IMR-90 (cell line): ENCODE measurements at regions not wholly inside any gene's neighbourhood (a gene's known extent, or its start where the extent isn't known, plus 50 kb on each side); places are given as distances from the start of the nearest gene placed in this dataset.
A peak's percentile ranks its signal among the peaks of the same experiment; 100 is the strongest.

Experiments
- ATAC-seq: fragments of 200-7000 bp; cut with Tn5 transposase; 2 replicates; pipeline ENCODE4 v1.9.1; 2020; ENCODE audit warnings: low read depth, mild to moderate bottlenecking, moderate library complexity
- BruUV-seq: library from RNA; stranded (reverse); fragments of 400-500 nt; replicated peaks from 2 replicates; lab custom pipeline; 2021; lab: Mats Ljungman, UMichigan
- CTCF ChIA-PET: fragments of 300-600 bp; formaldehyde crosslinking; extraction: SDS; loops from one replicate; lab custom pipeline; 2021; ENCODE audit warnings: antibody characterized with exemption; lab: Yijun Ruan, JAX
- POLR2A ChIA-PET: fragments of 300-600 bp; sonication (Branson Sonifier 250); formaldehyde crosslinking; loops from one replicate; lab custom pipeline; 2022; ENCODE audit warnings: antibody characterized with exemption; ENCODE audit not compliant: unreplicated experiment; lab: Charles Lee
- DNase-seq: peaks from one replicate; pipeline ENCODE4 v3.0.0; 2013
- H2AFZ ChIP-seq: replicated peaks from 2 replicates; pipeline ENCODE3; 2013; ENCODE audit warnings: low read length, mild to moderate bottlenecking; ENCODE audit not compliant: poor library complexity
- H2AK5ac ChIP-seq: 2 replicates; pipeline ENCODE4 v1.6.1; 2013; ENCODE audit warnings: low read depth, low read length, inconsistent platforms
- H2AK9ac ChIP-seq: replicated peaks from 2 replicates; pipeline ENCODE3; 2013; ENCODE audit warnings: mild to moderate bottlenecking, low read depth, low read length, moderate library complexity; ENCODE audit not compliant: poor library complexity
- H2BK120ac ChIP-seq: 2 replicates; pipeline ENCODE4 v1.6.1; 2013; ENCODE audit warnings: low read depth, low read length, inconsistent platforms
- H2BK15ac ChIP-seq: 3 replicates; pipeline ENCODE4 v1.6.1; 2013; ENCODE audit warnings: low read depth, low read length, inconsistent platforms
- H2BK20ac ChIP-seq: 2 replicates; pipeline ENCODE4 v1.6.1; 2013; ENCODE audit warnings: low read depth, mild to moderate bottlenecking, inconsistent platforms, low read length, moderate library complexity
- H2BK5ac ChIP-seq: 2 replicates; pipeline ENCODE4 v1.6.1; 2013; ENCODE audit warnings: mild to moderate bottlenecking, low read depth, low read length, inconsistent platforms; ENCODE audit not compliant: poor library complexity, severe bottlenecking
- H3K14ac ChIP-seq: replicated peaks from 2 replicates; pipeline ENCODE4 v1.6.1; 2013; ENCODE audit warnings: low read depth, low read length, inconsistent platforms
- H3K18ac ChIP-seq: 2 replicates; pipeline ENCODE4 v1.6.1; 2013; ENCODE audit warnings: low read depth, low read length, control low read depth
- H3K23ac ChIP-seq: 2 replicates; pipeline ENCODE4 v1.6.1; 2013; ENCODE audit warnings: low read depth, low read length, inconsistent platforms
- H3K27ac ChIP-seq: 2 replicates; pipeline ENCODE4 v1.5.1; 2013; ENCODE audit warnings: mild to moderate bottlenecking, control low read depth, low read length; ENCODE audit not compliant: insufficient read depth
- H3K27me3 ChIP-seq: 2 replicates; pipeline ENCODE4 v1.6.1; 2013; ENCODE audit warnings: low read length; ENCODE audit not compliant: control insufficient read depth, insufficient read depth
- H3K36me3 ChIP-seq: 2 replicates; pipeline ENCODE4 v1.6.1; 2013; ENCODE audit warnings: low read length, mixed read lengths; ENCODE audit not compliant: control insufficient read depth, insufficient read depth
- H3K4ac ChIP-seq: 2 replicates; pipeline ENCODE4 v1.6.1; 2013; ENCODE audit warnings: low read depth, low read length, inconsistent platforms
- H3K4me1 ChIP-seq: 2 replicates; pipeline ENCODE4 v1.6.1; 2013; ENCODE audit warnings: low read length, mixed read lengths; ENCODE audit not compliant: control insufficient read depth, insufficient read depth
- H3K4me2 ChIP-seq: 2 replicates; pipeline ENCODE4 v1.6.1; 2013; ENCODE audit warnings: low read depth, mild to moderate bottlenecking, control low read depth, low read length, moderate library complexity
- H3K4me3 ChIP-seq: 2 replicates; pipeline ENCODE4 v1.5.1; 2013; ENCODE audit warnings: low read depth, mild to moderate bottlenecking, control low read depth, low read length, moderate library complexity; ENCODE audit not compliant: insufficient read depth
- H3K56ac ChIP-seq: 2 replicates; pipeline ENCODE4 v1.6.1; 2013; ENCODE audit warnings: low read length, inconsistent platforms; ENCODE audit not compliant: insufficient read depth; ENCODE audit errors: extremely low read depth
- H3K79me1 ChIP-seq, 2 experiments: 2 replicates each; pipeline ENCODE4 v1.6.1; 2013; ENCODE audit warnings: low read length in 2 of 2, inconsistent platforms in 1 of 2, low read depth in 1 of 2
- H3K9ac ChIP-seq: 2 replicates; pipeline ENCODE4 v1.6.1; 2013; ENCODE audit warnings: low read depth, low read length, control low read depth
- H3K9me1 ChIP-seq: 2 replicates; pipeline ENCODE4 v1.6.1; 2013; ENCODE audit warnings: low read length, inconsistent platforms; ENCODE audit not compliant: insufficient read depth
- H3K9me3 ChIP-seq: 2 replicates; pipeline ENCODE4 v1.6.1; 2013; ENCODE audit warnings: low read length; ENCODE audit not compliant: control insufficient read depth, insufficient read depth
- H4K20me1 ChIP-seq: 2 replicates; pipeline ENCODE4 v1.6.1; 2013; ENCODE audit warnings: low read length, inconsistent platforms; ENCODE audit not compliant: insufficient read depth
- H4K5ac ChIP-seq: 2 replicates; pipeline ENCODE4 v1.6.1; 2013; ENCODE audit warnings: mild to moderate bottlenecking, low read depth, low read length, control low read depth
- H4K8ac ChIP-seq, 2 experiments: 2 replicates each; pipeline ENCODE4 v1.6.1; 2013; ENCODE audit warnings: low read depth in 2 of 2, low read length in 2 of 2, control low read depth in 1 of 2, inconsistent platforms in 1 of 2
- H4K91ac ChIP-seq: 2 replicates; pipeline ENCODE4 v1.6.1; 2013; ENCODE audit warnings: low read depth, low read length, inconsistent platforms; ENCODE audit not compliant: insufficient read depth
- BHLHE40 ChIP-seq: fragments of 150-350 bp; IDR thresholded peaks from 2 replicates; pipeline ENCODE4 v1.6.1; 2016; ENCODE audit warnings: mild to moderate bottlenecking, low read depth, low read length
- CEBPB ChIP-seq: IDR thresholded peaks from 2 replicates; pipeline ENCODE4 v1.6.1; 2012; ENCODE audit warnings: low read depth, low read length, improper control_type of control experiment
- CHD1 ChIP-seq: IDR thresholded peaks from 2 replicates; pipeline ENCODE4 v1.6.1; 2012; ENCODE audit warnings: low read depth, low read length, improper control_type of control experiment
- ELK1 ChIP-seq: fragments of 150-350 bp; IDR thresholded peaks from 2 replicates; pipeline ENCODE4 v1.6.1; 2016; ENCODE audit warnings: low read depth, mild to moderate bottlenecking, low read length, moderate library complexity, borderline replicate concordance
- FOS ChIP-seq: fragments of 150-350 bp; IDR thresholded peaks from 2 replicates; pipeline ENCODE4 v1.6.1; 2016; ENCODE audit warnings: low read depth, low read length
- MAFK ChIP-seq: IDR thresholded peaks from 2 replicates; pipeline ENCODE4 v1.6.1; 2012; ENCODE audit warnings: low read depth, low read length, improper control_type of control experiment
- MAZ ChIP-seq: IDR thresholded peaks from 2 replicates; pipeline ENCODE4 v1.6.1; 2012; ENCODE audit warnings: low read depth, mild to moderate bottlenecking, low read length, improper control_type of control experiment, moderate library complexity, borderline replicate concordance
- MXI1 ChIP-seq: IDR thresholded peaks from 2 replicates; pipeline ENCODE4 v1.6.1; 2012; ENCODE audit warnings: low read depth, mild to moderate bottlenecking, low read length, moderate library complexity, borderline replicate concordance
- NFE2L2 ChIP-seq: fragments of 150-350 bp; IDR thresholded peaks from 2 replicates; pipeline ENCODE4 v1.6.1; 2016; ENCODE audit warnings: low read depth, mild to moderate bottlenecking, low read length
- POLR2A ChIP-seq: IDR thresholded peaks from 2 replicates; pipeline ENCODE4 v1.6.1; 2012; ENCODE audit warnings: mild to moderate bottlenecking, low read depth, low read length
- RAD21 ChIP-seq: IDR thresholded peaks from 2 replicates; pipeline ENCODE4 v1.6.1; 2012; ENCODE audit warnings: low read length, improper control_type of control experiment
- RCOR1 ChIP-seq: IDR thresholded peaks from 2 replicates; pipeline ENCODE4 v1.6.1; 2012; ENCODE audit warnings: mild to moderate bottlenecking, low read length, improper control_type of control experiment; ENCODE audit not compliant: insufficient replicate concordance
- RFX5 ChIP-seq: IDR thresholded peaks from 2 replicates; pipeline ENCODE4 v1.8.0; 2012; ENCODE audit warnings: low read depth, mild to moderate bottlenecking, low read length, moderate library complexity
- SMC3 ChIP-seq: fragments of 150-350 bp; IDR thresholded peaks from 2 replicates; pipeline ENCODE4 v1.6.1; 2016; ENCODE audit warnings: low read depth, mild to moderate bottlenecking, antibody characterized with exemption, low read length, moderate library complexity
- WGBS, 2 experiments: methylation state at CpG; one replicate each; pipeline versions ENCODE4 v1.1.5 to v1.1.7; 2013; ENCODE audit warnings: missing lambda C conversion rate in 2 of 2; ENCODE audit not compliant: insufficient read length in 1 of 2; ENCODE audit errors: extremely low coverage in 2 of 2; 5-methylcytosine and 5-hydroxymethylcytosine counted together
- dilution Hi-C: fragments of 300-500 bp; cut with HindIII; formaldehyde crosslinking; loops from one replicate; pipeline ENCODE4 v1.14.3; 2018; ENCODE audit warnings: low sequenced_read_pairs; ENCODE audit not compliant: unreplicated experiment
- in situ Hi-C: fragments of 300-500 bp; cut with MboI; formaldehyde crosslinking; loops from 3 replicates; pipeline ENCODE4 v1.14.3; 2019; ENCODE audit warnings: low sequenced_read_pairs, inconsistent platforms, mixed read lengths
- intact Hi-C: fragments of 100-400 bp; cut with micrococcal nuclease; formaldehyde crosslinking; loops from 2 replicates; pipeline ENCODE4 v1.10.0; 2022
- TF ChIP-seq, protein P1 (sequence below): conservative IDR thresholded peaks from 2 replicates; pipeline ENCODE4 v1.5.1; 2012; ENCODE audit warnings: mild to moderate bottlenecking, low read depth, low read length, improper control_type of control experiment
- TF ChIP-seq, protein P2 (sequence below): fragments of 150-350 bp; IDR thresholded peaks from 2 replicates; pipeline ENCODE4 v1.6.1; 2017; ENCODE audit warnings: mild to moderate bottlenecking, antibody characterized with exemption, low read length, low read depth

DNA sequence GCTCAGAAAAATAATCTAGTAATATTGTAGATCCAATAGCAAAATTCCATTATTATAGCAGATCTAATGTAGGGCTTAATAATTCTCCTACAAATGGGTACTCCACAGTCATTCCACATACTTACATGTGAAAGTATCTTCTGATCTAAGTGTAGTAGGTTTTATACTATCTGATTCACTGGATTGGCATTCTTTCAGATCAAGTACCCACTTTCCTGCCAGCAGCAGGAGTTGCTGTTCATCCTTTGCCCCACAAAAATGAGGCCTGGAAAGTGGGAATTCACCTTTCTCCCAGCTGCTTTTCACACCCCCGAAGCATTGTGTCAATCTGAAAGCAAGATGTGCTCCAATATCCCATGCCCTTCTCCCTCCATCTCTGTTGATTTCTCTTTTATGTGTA is 77.1 kb upstream of the RXFP1 start:
- WGBS, 2 experiments: no CpG with 5 or more reads among the region's 1 CpG
- TF ChIP-seq MAFK (no peak), MAZ (no peak), RCOR1 (no peak), POLR2A (no peak), CHD1 (no peak), RAD21 (no peak), CEBPB (no peak), MXI1 (no peak), NFE2L2 (no peak), FOS (no peak), SMC3 (no peak), RFX5 (no peak), BHLHE40 (no peak), ELK1 (no peak)
- TF ChIP-seq, protein P1, sequence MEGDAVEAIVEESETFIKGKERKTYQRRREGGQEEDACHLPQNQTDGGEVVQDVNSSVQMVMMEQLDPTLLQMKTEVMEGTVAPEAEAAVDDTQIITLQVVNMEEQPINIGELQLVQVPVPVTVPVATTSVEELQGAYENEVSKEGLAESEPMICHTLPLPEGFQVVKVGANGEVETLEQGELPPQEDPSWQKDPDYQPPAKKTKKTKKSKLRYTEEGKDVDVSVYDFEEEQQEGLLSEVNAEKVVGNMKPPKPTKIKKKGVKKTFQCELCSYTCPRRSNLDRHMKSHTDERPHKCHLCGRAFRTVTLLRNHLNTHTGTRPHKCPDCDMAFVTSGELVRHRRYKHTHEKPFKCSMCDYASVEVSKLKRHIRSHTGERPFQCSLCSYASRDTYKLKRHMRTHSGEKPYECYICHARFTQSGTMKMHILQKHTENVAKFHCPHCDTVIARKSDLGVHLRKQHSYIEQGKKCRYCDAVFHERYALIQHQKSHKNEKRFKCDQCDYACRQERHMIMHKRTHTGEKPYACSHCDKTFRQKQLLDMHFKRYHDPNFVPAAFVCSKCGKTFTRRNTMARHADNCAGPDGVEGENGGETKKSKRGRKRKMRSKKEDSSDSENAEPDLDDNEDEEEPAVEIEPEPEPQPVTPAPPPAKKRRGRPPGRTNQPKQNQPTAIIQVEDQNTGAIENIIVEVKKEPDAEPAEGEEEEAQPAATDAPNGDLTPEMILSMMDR: no peak
- TF ChIP-seq, protein P2, sequence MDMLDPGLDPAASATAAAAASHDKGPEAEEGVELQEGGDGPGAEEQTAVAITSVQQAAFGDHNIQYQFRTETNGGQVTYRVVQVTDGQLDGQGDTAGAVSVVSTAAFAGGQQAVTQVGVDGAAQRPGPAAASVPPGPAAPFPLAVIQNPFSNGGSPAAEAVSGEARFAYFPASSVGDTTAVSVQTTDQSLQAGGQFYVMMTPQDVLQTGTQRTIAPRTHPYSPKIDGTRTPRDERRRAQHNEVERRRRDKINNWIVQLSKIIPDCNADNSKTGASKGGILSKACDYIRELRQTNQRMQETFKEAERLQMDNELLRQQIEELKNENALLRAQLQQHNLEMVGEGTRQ: no peak
- H3K9me3 ChIP-seq: no peaks in the 10 kb centered on the region
- H3K18ac ChIP-seq: no peak overlapping the region
- no peak overlapping the region for H2BK5ac ChIP-seq
- H3K4ac ChIP-seq: no peak overlapping the region
- H4K5ac ChIP-seq: no peak overlapping the region
- BruUV-seq: no TSS peak
- H3K4me1 ChIP-seq: no peaks in the 10 kb centered on the region
- in situ Hi-C loops: no loop called here
- no peak overlapping the region for H4K8ac ChIP-seq
- intact Hi-C loops: no loop called here
- peak overlapping the region; percentile 65 for H2AFZ ChIP-seq
- H4K91ac ChIP-seq: no peak overlapping the region
- H2BK120ac ChIP-seq: no peak overlapping the region
- POLR2A ChIA-PET: no interaction called here
- no peaks in the 10 kb centered on the region for H4K20me1 ChIP-seq
- H2BK20ac ChIP-seq: no peak overlapping the region
- H3K4me3 ChIP-seq: no peak overlapping the region
- H3K27me3 ChIP-seq: 0 out of 2 replicates have a peak, but pooled peaks cover 1% of the 10 kb centered on the region
- CTCF ChIA-PET: no interaction called here
- no peaks in the 10 kb centered on the region for H3K79me1 ChIP-seq
- DNase-seq (peak; percentile 12), ATAC-seq (no peak)
- no peak overlapping the region for H3K14ac ChIP-seq
- no peak overlapping the region for H3K4me2 ChIP-seq
- H3K56ac ChIP-seq: no peak overlapping the region
- H3K9ac ChIP-seq: no peak overlapping the region
- no peak overlapping the region for H2AK9ac ChIP-seq
- no peak overlapping the region for H2AK5ac ChIP-seq
- dilution Hi-C loops: no loop called here
- no peaks in the 10 kb centered on the region for H3K36me3 ChIP-seq
- no peak overlapping the region for H3K27ac ChIP-seq
- no peaks in the 10 kb centered on the region for H3K9me1 ChIP-seq
- no peak overlapping the region for H3K23ac ChIP-seq
- no peak overlapping the region for H2BK15ac ChIP-seq
